ENCODE measurements at regions not wholly inside any gene's neighbourhood (a gene's known extent, or its start where the extent isn't known, plus 50 kb on each side); places are given as distances from the start of the nearest gene placed in this dataset.

DNA sequence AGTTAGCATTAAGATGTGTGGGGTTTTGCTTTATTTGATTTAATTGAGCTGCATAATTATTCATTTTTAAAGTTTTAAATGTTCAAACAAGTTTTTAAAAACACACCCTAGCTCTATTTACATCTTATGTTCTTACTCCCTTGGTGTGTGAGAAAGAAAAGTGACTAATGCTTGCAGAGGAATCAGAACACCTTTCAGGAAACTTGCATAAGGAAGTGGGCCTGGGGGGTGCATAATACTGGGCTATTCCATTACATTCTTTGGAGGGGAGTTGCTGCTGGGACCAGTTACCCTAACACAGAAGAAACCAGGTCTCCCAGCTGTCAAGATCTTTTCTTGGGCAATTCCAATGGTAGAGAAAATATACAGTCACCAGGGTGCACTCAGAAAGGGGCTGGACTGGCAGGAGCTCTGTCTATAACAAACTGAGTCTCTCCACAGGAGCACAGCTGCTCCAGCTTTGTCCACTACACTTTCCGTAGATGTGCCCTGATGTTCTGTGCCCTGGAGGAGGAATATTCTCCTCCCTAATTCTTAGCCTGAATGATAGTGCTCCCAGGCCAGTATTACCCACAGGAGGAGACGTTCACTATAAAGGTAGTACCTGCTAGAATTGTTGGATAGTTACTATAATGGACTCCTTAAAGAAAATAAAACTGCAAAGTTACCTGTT, 304.2 kb downstream of the CDC14C start:
- no peak for DNase-seq

DNA sequence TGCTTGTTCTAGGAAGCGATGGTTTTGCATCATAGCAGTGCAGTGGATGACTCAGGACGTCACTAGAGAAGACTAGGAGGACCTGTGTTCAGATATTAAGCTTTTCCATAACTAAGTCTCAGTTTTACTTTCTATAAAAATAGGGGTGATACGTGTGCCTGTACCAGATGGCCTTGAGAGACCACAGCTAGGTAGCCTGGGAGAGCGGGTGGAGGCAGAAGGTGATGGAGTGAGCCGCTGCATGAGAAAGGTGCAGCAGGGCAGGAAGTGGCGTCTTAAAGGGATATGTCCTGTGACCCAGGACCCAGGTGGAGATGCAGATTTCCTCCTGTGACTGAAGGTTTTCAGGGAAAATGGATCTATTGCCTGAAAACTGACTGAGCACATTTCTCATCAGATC, 304.9 kb downstream of the CDC14C start:
- no peak for DNase-seq
- in situ Hi-C loops (cut with HindIII; ENCODE audit: low pct_ligation_motif_present, low pct_unique_long_range_greater_than_20kb, low sequenced_read_pairs), result no loop called here

More for the DNA sequence above, 304.2 kb downstream of the CDC14C start:
- in situ Hi-C loops (cut with HindIII; ENCODE audit: low pct_ligation_motif_present, low pct_unique_long_range_greater_than_20kb, low sequenced_read_pairs), result no loop called here

DNA sequence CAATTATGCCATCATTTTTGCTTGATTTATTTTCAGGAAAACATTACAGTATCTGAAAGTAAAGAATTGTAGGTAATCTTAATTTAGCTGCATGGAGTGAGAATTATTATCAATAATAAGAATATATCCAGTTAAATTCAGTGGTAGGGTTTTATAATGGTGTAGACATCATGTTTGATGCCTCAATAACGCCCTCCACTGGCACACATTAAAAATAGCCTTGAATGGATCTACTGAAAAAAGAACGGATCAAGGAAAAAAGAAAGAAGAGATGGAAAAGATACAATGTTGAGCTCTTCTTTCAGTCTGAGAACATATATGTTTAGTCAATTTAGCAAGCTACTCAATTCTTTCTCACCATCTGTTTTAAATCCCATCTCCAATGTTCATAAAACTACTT, 319.2 kb downstream of the CDC14C start:
- in situ Hi-C loops (cut with HindIII; ENCODE audit: low pct_ligation_motif_present, low pct_unique_long_range_greater_than_20kb, low sequenced_read_pairs), result no loop called here
- peak; percentile 29 for DNase-seq

DNA sequence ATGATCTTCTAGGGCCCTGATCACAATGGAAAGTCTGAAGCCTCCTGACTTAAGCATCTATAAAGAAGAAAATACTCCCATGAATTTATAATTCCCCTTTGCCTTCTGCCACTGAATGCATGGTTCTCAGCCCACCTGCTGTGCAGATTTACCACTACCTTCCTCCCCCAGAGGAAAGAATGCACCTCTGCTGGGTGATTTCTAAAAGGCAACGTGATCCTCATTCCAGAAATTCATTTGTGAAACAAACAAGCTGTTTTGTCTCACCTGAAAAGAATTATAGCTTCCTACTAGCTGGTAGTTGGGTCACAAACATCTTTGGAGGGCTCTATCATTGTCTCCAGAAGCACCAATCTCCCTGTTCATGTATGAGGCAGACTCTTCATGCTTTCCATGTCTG, 320.2 kb downstream of the CDC14C start:
- in situ Hi-C loops (cut with HindIII; ENCODE audit: low pct_ligation_motif_present, low pct_unique_long_range_greater_than_20kb, low sequenced_read_pairs), result no loop called here
- DNase-seq, result no peak

DNA sequence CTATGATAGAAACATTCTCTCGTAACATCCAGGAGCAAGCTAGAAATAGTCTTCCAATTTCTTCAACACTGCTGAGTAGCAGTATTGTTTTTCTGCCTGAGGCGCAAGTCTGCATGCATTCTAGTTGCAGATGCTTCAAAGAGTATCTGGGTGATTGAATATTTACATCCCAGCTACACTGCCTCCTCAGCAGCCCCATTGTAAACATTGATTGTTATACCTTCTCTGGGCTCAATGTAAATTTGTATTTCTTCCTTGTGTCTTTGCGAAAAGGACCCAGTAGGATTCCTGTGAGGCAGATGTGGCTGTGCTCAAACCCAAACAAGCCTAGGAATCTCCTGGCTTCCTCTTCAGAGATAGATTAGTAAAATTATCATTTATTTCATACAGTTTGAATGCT, 320.7 kb downstream of the CDC14C start:
- DNase-seq, result no peak

DNA sequence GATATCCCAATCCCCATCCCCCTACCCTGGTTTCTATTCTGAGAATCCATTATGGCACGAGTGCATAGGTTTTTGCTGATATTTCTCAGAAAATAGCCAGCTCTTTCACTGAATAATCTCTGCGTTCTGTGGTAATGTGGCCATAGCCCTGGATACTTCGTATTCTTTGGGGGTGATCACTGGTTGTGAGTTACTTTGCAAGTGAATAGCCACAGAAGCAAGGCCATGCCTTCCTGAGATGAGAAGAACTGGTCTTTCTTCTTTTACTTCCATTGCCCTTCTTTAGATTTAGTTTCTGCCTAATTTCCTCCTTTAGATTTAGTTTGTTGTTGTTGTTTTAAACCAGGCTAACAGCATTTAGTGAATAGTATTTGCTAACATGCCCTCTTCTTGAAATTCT, 323.4 kb downstream of the CDC14C start:
- in situ Hi-C loops (cut with HindIII; ENCODE audit: low pct_ligation_motif_present, low pct_unique_long_range_greater_than_20kb, low sequenced_read_pairs), result no loop called here
- no peak for DNase-seq

More for the DNA sequence above, 320.7 kb downstream of the CDC14C start:
- in situ Hi-C loops (cut with HindIII; ENCODE audit: low pct_ligation_motif_present, low pct_unique_long_range_greater_than_20kb, low sequenced_read_pairs), result no loop called here

DNA sequence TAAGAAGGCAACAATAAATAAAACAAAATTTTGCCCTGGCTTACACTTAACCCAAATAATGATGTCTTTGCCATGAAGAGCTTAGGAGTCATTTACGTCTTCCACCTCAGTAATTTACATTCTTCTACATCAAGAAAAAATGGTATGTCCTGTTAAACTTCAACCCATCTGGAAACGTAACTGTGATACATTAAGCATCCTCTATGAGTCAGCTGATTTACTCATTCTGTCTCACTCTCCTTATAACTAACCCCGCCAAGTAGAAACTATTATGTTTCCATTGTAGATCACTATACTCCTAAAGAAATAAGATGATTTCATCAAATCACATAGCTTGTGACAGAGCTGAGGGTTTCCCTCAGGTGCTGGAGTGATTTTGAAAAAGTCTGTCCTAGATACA, 330.7 kb downstream of the CDC14C start:
- DNase-seq, result peak; percentile 71
- in situ Hi-C loops (cut with HindIII; ENCODE audit: low pct_ligation_motif_present, low pct_unique_long_range_greater_than_20kb, low sequenced_read_pairs), result no loop called here

DNA sequence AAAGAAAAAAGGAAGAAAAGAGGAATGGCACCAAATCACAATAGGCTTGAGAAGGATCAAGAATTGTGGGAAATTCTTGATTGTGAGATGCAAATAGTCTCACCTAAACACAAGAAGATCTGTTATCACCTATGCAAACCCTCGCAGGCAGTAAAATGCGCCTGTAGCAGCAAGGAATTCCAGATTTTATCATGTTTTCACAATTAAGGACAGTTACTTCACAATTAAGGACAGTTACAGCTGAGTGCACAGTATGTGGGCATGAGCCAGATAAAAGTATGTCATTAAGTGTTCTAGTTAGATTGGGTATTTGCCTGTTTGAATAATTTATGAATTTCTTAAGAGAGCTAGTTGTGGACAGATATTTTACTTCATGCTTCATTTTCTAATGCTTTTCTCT, 336.2 kb downstream of the CDC14C start:
- in situ Hi-C loops (cut with HindIII; ENCODE audit: low pct_ligation_motif_present, low pct_unique_long_range_greater_than_20kb, low sequenced_read_pairs), result no loop called here
- no peak for DNase-seq

DNA sequence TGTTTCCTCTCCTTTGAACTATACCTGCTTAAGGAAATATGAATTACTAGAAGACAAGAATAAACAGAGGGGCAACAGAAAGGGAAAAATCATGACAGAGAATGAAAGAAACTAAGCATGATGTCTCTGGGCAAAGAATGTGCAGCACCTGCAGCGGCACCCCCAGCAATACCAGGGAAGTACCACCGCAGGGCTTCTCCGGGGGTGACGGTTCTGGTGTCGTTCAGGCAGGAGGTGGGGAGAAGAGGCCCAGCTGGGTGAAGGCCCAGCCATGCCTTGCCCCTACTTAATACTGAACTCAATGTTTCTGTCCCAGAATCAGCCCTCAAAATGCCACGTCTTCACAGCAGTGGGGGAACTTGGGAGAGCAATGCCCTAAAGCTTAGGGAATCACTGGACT, 337.6 kb downstream of the CDC14C start:
- in situ Hi-C loops (cut with HindIII; ENCODE audit: low pct_ligation_motif_present, low pct_unique_long_range_greater_than_20kb, low sequenced_read_pairs), result no loop called here
- DNase-seq, result no peak

DNA sequence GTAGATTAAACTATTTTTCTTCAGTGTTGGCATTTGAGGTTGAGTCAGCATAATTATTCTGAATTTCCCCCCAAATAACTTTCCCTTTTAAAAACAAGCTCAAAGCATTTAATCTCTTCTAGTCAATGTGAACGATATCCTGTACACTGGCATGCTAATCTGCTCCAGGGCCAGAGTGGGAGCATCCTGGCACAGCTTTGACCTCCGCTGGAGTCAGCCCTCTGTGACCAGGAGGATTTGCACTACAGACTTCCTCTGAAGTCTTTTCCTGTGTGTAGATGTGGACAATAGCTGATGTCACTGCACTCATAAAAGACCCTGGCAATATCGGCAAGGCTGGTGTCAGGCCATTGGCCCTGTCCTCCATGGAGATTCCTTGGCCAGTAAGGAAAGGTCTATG, 340.2 kb downstream of the CDC14C start:
- no peak for DNase-seq
- in situ Hi-C loops (cut with HindIII; ENCODE audit: low pct_ligation_motif_present, low pct_unique_long_range_greater_than_20kb, low sequenced_read_pairs), result no loop called here

DNA sequence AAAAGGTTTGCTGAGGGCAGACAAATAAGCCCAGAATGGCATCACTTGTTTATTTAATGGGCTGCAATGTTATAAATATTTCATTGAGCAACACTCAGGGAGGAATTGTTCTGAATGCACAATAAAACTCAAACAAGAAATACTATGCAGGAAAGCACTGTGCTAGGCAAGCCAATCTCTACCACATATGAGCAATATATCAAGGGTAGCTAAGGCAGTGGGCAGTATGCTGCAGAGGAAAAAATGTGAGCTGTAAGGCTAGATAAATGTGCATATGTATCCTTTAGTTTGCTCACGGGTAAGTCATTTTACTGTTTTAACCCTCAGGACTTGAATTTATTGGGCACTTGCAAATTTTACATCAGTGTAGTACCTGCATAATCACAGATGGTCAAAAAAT, 349.6 kb downstream of the CDC14C start:
- no peak for DNase-seq
- in situ Hi-C loops (cut with HindIII; ENCODE audit: low pct_ligation_motif_present, low pct_unique_long_range_greater_than_20kb, low sequenced_read_pairs), result no loop called here

DNA sequence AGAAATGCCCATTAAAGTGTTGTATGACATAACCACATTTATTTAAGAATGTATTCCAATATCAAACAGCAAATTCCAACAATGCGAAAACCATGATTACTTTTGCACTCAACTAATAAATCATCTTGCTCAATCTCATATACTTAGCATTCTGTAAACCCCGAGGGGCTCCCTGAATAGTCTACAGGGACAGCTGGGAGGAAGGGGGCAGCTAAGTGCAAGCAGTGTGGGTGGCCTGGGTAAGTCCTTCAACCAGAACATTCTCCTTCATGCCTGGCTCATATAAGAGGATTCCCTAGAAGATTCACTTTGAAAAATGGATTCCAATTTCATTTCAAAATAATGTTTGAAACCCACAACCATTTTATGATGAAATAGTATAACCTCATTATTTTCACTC, 355.5 kb downstream of the CDC14C start:
- no peak for DNase-seq

DNA sequence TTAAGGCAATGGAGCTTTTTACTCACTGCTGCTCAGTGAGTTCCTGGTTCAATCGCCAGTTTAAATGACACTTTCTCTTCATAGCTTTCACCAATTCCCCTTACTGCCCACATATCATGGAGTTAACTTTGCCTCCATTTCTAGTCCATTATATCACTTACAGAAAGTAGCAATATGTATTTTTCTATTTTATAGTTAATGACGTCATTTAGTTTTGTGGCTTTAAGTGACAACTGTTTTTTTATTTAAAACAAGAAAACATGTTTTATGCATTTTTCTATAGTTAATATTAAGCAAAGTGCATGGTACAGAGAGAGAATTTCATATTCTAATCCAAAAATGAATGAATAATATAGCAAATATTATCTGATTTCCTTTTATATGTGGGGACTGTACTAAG, 363.3 kb downstream of the CDC14C start:
- DNase-seq, result no peak
- in situ Hi-C loops (cut with HindIII; ENCODE audit: low pct_ligation_motif_present, low pct_unique_long_range_greater_than_20kb, low sequenced_read_pairs), result no loop called here

More for the DNA sequence above, 355.5 kb downstream of the CDC14C start:
- in situ Hi-C loops (cut with HindIII; ENCODE audit: low pct_ligation_motif_present, low pct_unique_long_range_greater_than_20kb, low sequenced_read_pairs), result no loop called here

DNA sequence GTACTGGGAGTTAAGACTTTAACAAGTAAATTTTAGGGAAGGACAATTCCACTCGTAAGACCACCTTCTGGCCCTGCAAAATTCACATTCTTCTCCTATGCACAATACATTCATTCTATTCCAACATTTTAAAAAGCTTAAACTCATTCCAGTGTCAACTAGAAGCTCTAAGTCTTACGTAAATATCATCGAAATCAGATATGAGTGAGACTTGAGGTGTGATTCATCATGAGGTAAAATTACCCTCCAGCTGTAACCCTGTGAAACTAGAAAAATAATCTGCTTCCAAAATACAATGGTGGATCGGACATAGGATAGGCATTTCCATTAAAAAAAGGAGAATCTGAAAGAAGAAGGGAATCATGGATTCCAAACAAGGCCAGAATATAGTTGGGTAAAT, 370.3 kb downstream of the CDC14C start:
- no peak for DNase-seq
- in situ Hi-C loops (cut with HindIII; ENCODE audit: low pct_ligation_motif_present, low pct_unique_long_range_greater_than_20kb, low sequenced_read_pairs), result no loop called here

DNA sequence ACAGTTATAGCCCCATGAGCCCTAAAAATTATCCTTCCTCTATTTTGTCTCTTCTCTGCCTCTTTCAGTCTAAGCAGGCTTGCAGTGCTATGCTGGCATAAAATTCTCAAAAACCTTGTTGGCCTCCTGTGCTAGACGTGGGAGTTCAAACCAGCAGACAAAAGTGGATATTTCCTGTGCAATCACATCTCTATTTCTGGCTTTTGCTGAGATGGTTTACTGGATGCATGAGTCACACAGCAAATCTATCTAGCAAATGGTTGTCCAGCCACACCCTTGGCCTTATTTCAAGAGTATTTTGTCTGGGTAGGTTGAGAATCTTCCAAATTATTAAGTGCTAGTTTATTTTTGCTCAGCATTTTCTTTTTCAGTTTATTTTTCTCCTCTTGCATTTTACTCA, 370.8 kb downstream of the CDC14C start:
- no peak for DNase-seq
- in situ Hi-C loops (cut with HindIII; ENCODE audit: low pct_ligation_motif_present, low pct_unique_long_range_greater_than_20kb, low sequenced_read_pairs), result no loop called here

DNA sequence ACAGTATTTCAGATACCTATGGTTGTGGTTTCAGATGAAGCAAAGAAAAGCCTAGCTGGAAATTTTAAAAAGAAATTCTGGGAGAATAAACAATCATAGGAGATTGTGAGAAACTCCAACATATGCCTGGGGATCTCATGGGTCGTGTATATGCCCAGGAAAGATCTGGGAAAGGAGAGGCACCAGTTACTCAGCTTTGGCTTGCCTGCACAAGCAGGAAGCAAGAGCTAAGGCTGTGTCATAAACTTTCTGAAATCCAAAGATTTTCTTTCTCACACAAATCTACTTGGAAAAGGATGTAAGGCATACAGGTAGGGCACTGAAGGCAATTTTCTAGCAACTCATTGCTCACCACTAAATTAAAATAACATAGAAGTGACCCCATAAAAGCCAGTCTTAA, 373.6 kb downstream of the CDC14C start:
- no peak for DNase-seq

DNA sequence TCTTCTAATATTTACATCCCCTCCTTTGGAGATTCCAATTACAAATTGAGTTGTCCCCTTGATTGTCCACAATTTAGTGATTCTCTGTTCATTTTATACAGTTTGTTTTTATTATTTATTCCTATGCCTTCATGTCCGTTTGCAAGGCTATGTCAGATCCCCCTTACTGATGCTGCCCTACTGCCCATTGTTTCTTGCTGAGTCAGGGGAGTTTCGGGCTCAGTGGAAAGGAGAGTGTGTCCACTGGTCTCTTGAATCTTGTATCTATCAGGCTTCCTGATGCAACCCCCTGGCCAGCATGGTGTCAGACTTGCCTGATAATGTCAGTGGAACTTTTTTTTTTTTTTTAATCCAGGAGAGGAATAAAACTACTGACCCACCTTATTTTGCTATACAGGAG, 384.4 kb downstream of the CDC14C start:
- in situ Hi-C loops (cut with HindIII; ENCODE audit: low pct_ligation_motif_present, low pct_unique_long_range_greater_than_20kb, low sequenced_read_pairs), result no loop called here
- DNase-seq, result no peak

More for the DNA sequence above, 373.6 kb downstream of the CDC14C start:
- in situ Hi-C loops (cut with HindIII; ENCODE audit: low pct_ligation_motif_present, low pct_unique_long_range_greater_than_20kb, low sequenced_read_pairs), result no loop called here

DNA sequence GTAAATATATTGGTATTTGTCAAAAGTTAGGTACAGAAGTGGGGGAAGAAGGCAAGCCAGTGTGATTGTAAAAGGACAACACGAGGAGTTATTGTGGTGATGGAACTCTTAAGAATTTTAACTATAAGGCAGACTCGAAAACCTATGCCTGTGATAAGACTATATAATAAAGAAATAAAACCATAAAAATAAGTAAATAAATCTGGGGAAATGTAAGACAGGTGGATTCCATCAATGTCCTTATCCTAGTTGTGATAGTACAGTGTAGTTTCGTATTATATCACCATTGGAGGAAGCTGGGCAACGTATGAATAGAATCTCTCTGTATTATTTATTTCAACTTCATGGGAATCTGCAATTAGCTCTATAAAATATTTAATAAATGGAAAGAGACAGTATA, 395.7 kb downstream of the CDC14C start:
- in situ Hi-C loops (cut with HindIII; ENCODE audit: low pct_ligation_motif_present, low pct_unique_long_range_greater_than_20kb, low sequenced_read_pairs), result no loop called here

DNA sequence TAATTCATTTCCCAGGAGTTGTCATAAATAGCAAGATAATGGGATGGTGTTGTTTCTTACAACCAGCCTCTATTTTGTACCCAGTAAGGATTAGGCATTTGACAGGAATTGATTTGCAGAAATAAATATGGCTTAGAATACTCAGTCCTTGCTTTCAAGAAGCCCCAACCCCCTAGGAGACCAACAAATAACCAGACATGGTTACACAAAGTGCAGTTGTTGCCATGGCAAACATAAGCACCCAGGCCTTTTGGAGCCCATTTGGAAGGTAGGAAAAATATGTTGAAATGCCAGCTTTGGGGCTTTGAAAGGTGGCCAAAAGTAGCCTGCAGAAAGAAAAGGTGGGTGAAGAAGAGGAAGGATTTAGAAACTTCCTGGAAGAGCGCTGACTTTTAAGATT, 397.5 kb downstream of the CDC14C start:
- in situ Hi-C loops (cut with HindIII; ENCODE audit: low pct_ligation_motif_present, low pct_unique_long_range_greater_than_20kb, low sequenced_read_pairs), result no loop called here
- DNase-seq, result no peak

More for the DNA sequence above, 395.7 kb downstream of the CDC14C start:
- DNase-seq, result no peak

DNA sequence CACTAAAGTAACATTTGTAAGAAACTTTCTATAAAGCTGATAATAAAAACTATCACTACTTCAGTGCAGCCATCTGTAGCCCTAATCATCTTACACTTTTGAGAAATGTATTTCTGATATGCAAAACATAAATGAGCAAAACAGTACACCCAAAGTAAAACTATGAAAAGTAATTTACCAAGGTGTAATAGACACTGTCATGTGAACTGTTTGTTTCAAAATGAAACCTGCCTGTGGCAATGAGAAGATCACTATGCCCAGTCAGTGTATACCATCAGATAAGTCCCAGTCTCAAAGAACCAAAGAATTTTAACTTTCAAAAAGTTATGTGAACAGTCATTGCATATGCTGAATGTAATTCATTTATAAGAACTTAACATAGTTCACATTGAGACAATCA, 398.1 kb downstream of the CDC14C start:
- DNase-seq, result no peak
- in situ Hi-C loops (cut with HindIII; ENCODE audit: low pct_ligation_motif_present, low pct_unique_long_range_greater_than_20kb, low sequenced_read_pairs), result no loop called here

DNA sequence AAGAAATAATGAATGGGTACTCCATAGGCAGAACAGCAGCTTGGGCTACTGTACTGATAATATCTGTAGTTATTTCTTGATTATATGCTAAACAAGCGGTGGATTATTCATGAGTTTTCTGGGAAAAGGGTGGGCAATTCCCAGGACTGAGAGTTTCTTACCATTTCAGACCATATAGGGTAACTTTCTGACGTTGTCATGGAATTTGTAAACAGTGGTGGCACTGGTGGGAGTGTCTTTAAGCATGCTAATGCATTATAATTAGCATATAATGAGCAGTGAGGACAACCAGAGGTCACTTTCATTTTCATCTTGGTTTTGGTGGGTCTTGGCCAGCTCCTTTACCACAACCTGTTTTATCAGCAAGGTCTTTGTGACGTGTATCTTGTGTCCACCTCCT, 399.7 kb downstream of the CDC14C start:
- DNase-seq, result no peak
- in situ Hi-C loops (cut with HindIII; ENCODE audit: low pct_ligation_motif_present, low pct_unique_long_range_greater_than_20kb, low sequenced_read_pairs), result no loop called here
